Activated T-cell treated with anti-CD3 and anti-CD28 coated beads, Interleukin-2, amount 50 U/mL, for 24 hours (primary cell): ENCODE measurements at regions not wholly inside any gene's neighbourhood (a gene's known extent, or its start where the extent isn't known, plus 50 kb on each side); places are given as distances from the start of the nearest gene placed in this dataset.
"Not testable (repeated sequence)": the region's sequence is repeated elsewhere in the genome, so short reads cannot be mapped to it uniquely, and the experiment has no call there.

ENCODE experiments used
- DNase-seq: peaks from one replicate; pipeline ENCODE4 v3.0.0-alpha.2; 2020
- H3K27ac Mint-ChIP-seq: 2 replicates; pipeline ENCODE4 v1.8.0; 2020; ENCODE audit warnings: mild to moderate bottlenecking, mixed read lengths
- H3K27me3 Mint-ChIP-seq: 2 replicates; pipeline ENCODE4 v1.8.0; 2020; ENCODE audit warnings: mixed read lengths
- H3K36me3 Mint-ChIP-seq: 2 replicates; pipeline ENCODE4 v1.8.0; 2020; ENCODE audit warnings: low read depth, mixed read lengths
- H3K4me1 Mint-ChIP-seq: 2 replicates; pipeline ENCODE4 v1.8.0; 2020; ENCODE audit warnings: low read depth, mixed read lengths
- H3K4me3 Mint-ChIP-seq: 2 replicates; pipeline ENCODE4 v1.8.0; 2020; ENCODE audit warnings: mild to moderate bottlenecking, moderate library complexity, mixed read lengths
- H3K9me3 Mint-ChIP-seq: 2 replicates; pipeline ENCODE4 v1.8.0; 2020; ENCODE audit warnings: mixed read lengths

GRCh38 chr5:143953851-143954250 is 141.9 kb downstream of the HMHB1 start:
- DNase-seq: no peak
- Mint-ChIP-seq H3K9me3 (no peaks in the 10 kb centered on the region), H3K4me3 (no peak overlapping the region), H3K27me3 (peaks cover 7% of the 10 kb centered on the region), H3K4me1 (no peaks in the 10 kb centered on the region), H3K27ac (no peak overlapping the region), H3K36me3 (no peaks in the 10 kb centered on the region)

DNA sequence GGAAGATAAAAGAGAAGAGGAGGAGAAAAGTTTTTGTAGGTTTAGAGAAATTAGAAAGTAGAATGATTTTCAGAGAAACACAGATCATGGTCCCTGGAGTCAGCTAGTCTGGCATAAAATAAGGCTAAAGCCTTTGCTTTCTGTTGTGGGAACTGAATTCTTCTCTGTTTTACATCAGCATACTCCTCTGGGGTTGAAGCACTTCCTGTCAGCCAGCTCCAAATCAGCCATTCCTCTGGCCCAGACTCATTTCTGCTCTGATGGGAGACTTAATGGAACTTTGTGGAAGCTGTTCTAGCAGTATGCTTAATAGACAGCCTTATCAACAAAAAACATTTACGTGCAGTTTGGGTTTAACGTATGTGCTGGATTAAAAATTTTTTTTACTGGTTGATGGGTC is 143.2 kb downstream of the HMHB1 start:
- no peak for DNase-seq
- peaks cover 7% of the 10 kb centered on the region for H3K27me3 Mint-ChIP-seq
- no peak overlapping the region for H3K4me3 Mint-ChIP-seq
- H3K36me3 Mint-ChIP-seq: no peaks in the 10 kb centered on the region
- H3K4me1 Mint-ChIP-seq: no peaks in the 10 kb centered on the region
- H3K9me3 Mint-ChIP-seq: no peaks in the 10 kb centered on the region
- no peak overlapping the region for H3K27ac Mint-ChIP-seq

GRCh38 chr5:143957455-143957854 is 145.5 kb downstream of the HMHB1 start:
- Mint-ChIP-seq H3K27ac (no peak overlapping the region), H3K4me3 (no peak overlapping the region), H3K9me3 (no peaks in the 10 kb centered on the region), H3K27me3 (peaks cover 4% of the 10 kb centered on the region), H3K36me3 (no peaks in the 10 kb centered on the region), H3K4me1 (no peaks in the 10 kb centered on the region)
- DNase-seq: no peak

- Mint-ChIP-seq H3K27ac (no peak overlapping the region), H3K36me3 (no peaks in the 10 kb centered on the region), H3K4me1 (no peaks in the 10 kb centered on the region), H3K9me3 (no peaks in the 10 kb centered on the region), H3K27me3 (no peaks in the 10 kb centered on the region), H3K4me3 (no peak overlapping the region)
- DNase-seq: no peak
These were observed 150.2 kb downstream of the HMHB1 start for GRCh38 chr5:143962201-143962600.

GRCh38 chr5:143964919-143965318 is 153.0 kb downstream of the HMHB1 start:
- Mint-ChIP-seq H3K9me3 (no peaks in the 10 kb centered on the region), H3K27me3 (peaks cover 8% of the 10 kb centered on the region), H3K4me1 (no peaks in the 10 kb centered on the region), H3K4me3 (no peak overlapping the region), H3K36me3 (no peaks in the 10 kb centered on the region), H3K27ac (no peak overlapping the region)
- no peak for DNase-seq

- DNase-seq: no peak
- peaks cover 15% of the 10 kb centered on the region for H3K27me3 Mint-ChIP-seq
- H3K9me3 Mint-ChIP-seq: no peaks in the 10 kb centered on the region
- H3K27ac Mint-ChIP-seq: no peak overlapping the region
- no peak overlapping the region for H3K4me3 Mint-ChIP-seq
- no peaks in the 10 kb centered on the region for H3K36me3 Mint-ChIP-seq
- no peaks in the 10 kb centered on the region for H3K4me1 Mint-ChIP-seq
These were observed 154.3 kb downstream of the HMHB1 start for GRCh38 chr5:143966280-143966679.

- Mint-ChIP-seq H3K4me1 (no peaks in the 10 kb centered on the region), H3K4me3 (no peak overlapping the region), H3K9me3 (no peaks in the 10 kb centered on the region)
These were observed 156.3 kb downstream of the HMHB1 start for GRCh38 chr5:143968071-143968878.

GRCh38 chr5:143970159-143970558 is 158.2 kb downstream of the HMHB1 start:
- Mint-ChIP-seq H3K27me3 (peaks cover 29% of the 10 kb centered on the region), H3K4me3 (no peak overlapping the region), H3K36me3 (no peaks in the 10 kb centered on the region), H3K27ac (no peak overlapping the region), H3K4me1 (no peaks in the 10 kb centered on the region), H3K9me3 (no peaks in the 10 kb centered on the region)
- DNase-seq: no peak

More at GRCh38 chr5:143968071-143968878, 156.3 kb downstream of the HMHB1 start:
- no peak overlapping the region for H3K27ac Mint-ChIP-seq
- H3K27me3 Mint-ChIP-seq: peaks cover 25% of the 10 kb centered on the region
- no peaks in the 10 kb centered on the region for H3K36me3 Mint-ChIP-seq
- no peak for DNase-seq

DNA sequence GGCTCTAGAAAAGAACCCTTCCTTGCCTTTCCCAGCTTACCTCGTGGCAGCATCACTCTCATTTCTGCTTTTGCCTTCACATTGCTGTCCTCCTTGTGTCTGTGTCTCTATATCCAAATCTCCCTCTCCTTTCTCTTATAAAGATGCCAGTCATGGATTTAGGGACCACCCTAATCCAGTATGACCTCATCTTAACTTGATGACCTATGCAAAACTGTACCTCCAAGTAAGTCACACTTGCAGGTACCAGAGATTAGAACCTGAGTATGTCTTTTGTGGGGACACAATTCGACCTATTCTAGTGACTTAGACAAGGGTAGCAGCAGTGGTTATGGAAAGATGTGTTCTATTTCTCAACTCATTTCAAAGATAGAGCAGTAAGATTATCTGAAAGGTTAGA is 160.1 kb downstream of the HMHB1 start:
- no peaks in the 10 kb centered on the region for H3K36me3 Mint-ChIP-seq
- H3K27me3 Mint-ChIP-seq: peaks cover 29% of the 10 kb centered on the region
- DNase-seq: no peak
- H3K4me3 Mint-ChIP-seq: no peak overlapping the region
- H3K4me1 Mint-ChIP-seq: no peaks in the 10 kb centered on the region
- H3K9me3 Mint-ChIP-seq: no peaks in the 10 kb centered on the region
- H3K27ac Mint-ChIP-seq: no peak overlapping the region

DNA sequence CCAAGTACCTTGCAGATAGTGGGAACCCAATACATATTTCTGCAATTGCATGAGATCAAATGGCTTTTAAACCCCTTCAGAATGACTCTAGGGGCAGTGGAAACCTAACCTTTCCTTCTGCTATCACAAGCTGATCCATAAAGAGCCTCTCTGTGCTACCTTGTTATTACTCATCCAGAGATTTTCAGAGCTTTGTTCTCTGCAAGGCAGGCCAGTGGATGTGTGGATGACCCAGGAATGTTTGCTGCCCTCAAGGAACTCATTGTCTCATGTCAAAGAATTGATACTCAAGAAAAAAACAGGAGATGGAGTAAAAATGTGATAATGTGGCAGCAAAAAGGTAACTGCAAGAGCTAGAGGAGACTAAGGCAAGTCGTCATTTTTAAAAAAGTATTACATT is 164.1 kb downstream of the HMHB1 start:
- H3K27me3 Mint-ChIP-seq: peaks cover 15% of the 10 kb centered on the region
- peaks cover 5% of the 10 kb centered on the region for H3K4me1 Mint-ChIP-seq
- H3K9me3 Mint-ChIP-seq: no peaks in the 10 kb centered on the region
- H3K4me3 Mint-ChIP-seq: no peak overlapping the region
- DNase-seq: no peak
- H3K27ac Mint-ChIP-seq: no peak overlapping the region
- H3K36me3 Mint-ChIP-seq: no peaks in the 10 kb centered on the region

GRCh38 chr5:143977891-143978461 is 166.0 kb downstream of the HMHB1 start:
- Mint-ChIP-seq H3K9me3 (no peaks in the 10 kb centered on the region), H3K4me3 (no peak overlapping the region), H3K4me1 (peaks cover 5% of the 10 kb centered on the region), H3K27ac (no peak overlapping the region), H3K27me3 (peaks cover 4% of the 10 kb centered on the region), H3K36me3 (no peaks in the 10 kb centered on the region)
- no peak for DNase-seq

GRCh38 chr5:143979044-143979690 is 167.2 kb downstream of the HMHB1 start:
- Mint-ChIP-seq H3K4me3 (no peak overlapping the region), H3K36me3 (no peaks in the 10 kb centered on the region), H3K9me3 (no peaks in the 10 kb centered on the region), H3K27me3 (peaks cover 3% of the 10 kb centered on the region), H3K4me1 (peaks cover 5% of the 10 kb centered on the region), H3K27ac (no peak overlapping the region)
- no peak for DNase-seq

- DNase-seq: no peak
- Mint-ChIP-seq H3K4me3 (no peak overlapping the region), H3K4me1 (peaks cover 5% of the 10 kb centered on the region), H3K36me3 (no peaks in the 10 kb centered on the region), H3K27me3 (no peaks in the 10 kb centered on the region), H3K9me3 (no peaks in the 10 kb centered on the region), H3K27ac (no peak overlapping the region)
These were observed 168.5 kb downstream of the HMHB1 start for GRCh38 chr5:143980506-143980905.

DNA sequence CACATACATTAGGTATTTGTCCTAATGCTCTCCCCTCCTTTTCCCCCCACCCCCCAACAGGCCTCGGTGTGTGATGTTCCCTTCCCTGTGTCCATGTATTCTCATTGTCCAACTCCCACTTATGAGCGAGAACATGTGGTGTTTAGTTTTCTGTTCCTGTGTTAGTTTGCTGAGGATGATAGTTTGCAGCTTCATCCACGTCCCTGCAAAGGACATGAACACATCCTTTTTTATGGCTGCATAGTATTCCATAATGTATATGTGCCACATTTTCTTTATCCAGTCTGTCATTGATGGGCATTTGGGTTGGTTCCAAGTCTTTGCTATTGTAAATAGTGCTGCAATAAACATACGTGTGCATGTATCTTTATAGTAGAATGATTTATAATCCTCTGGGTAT is 171.0 kb downstream of the HMHB1 start:
- H3K4me1 Mint-ChIP-seq: peaks cover 10% of the 10 kb centered on the region
- H3K9me3 Mint-ChIP-seq, DNase-seq, H3K36me3 Mint-ChIP-seq, H3K27ac Mint-ChIP-seq, H3K4me3 Mint-ChIP-seq, H3K27me3 Mint-ChIP-seq: not testable (repeated sequence)

- Mint-ChIP-seq H3K36me3 (no peaks in the 10 kb centered on the region), H3K4me1 (peaks cover 7% of the 10 kb centered on the region), H3K27me3 (no peaks in the 10 kb centered on the region), H3K9me3 (no peaks in the 10 kb centered on the region), H3K4me3 (no peak overlapping the region), H3K27ac (no peak overlapping the region)
- no peak for DNase-seq
These were observed 174.0 kb downstream of the HMHB1 start for GRCh38 chr5:143985832-143986515.
